ENCODE measurements at regions not wholly inside any gene's neighbourhood (a gene's known extent, or its start where the extent isn't known, plus 50 kb on each side); places are given as distances from the start of the nearest gene placed in this dataset.

DNA sequence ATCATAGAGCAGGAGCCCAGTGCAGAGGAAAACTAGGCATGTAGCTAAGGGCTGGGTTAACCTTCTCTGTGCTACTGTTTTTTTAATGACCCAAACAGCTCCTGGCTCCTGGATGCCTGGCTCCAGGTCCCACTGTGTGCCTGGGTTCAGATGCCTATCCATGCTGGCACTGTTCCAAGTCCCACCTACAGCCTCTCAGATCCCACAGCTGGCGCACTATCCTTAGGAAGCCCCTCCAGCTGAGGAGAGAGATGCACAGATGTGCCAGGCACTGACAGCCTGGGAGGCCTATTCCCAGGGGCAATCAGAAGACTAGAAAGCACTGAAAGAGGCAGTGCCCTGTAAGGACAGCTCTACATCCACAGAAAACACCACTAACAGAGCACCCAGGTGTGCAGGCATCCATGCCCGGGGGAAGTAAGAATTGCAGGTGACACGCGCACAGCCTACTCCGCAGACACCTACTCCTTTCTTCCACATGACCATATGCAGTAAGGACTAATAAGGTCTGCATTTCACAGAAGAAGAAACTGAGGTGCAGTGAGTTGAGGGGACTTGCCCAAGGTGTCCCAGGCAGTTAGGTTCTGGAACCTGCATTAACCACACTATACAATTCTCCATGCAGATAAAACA, 51.2 kb downstream of the PITPNM2 start:
- no peak overlapping the region for H3K27ac ChIP-seq (ENCODE audit: low read depth, low read length)
- H3K9ac ChIP-seq (ENCODE audit: low read length) = no peak overlapping the region
- no TSS peak for BruUV-seq (replicated peaks)
- no peak for DNase-seq (ENCODE audit: low read depth, low spot score)
- H3K79me2 ChIP-seq (ENCODE audit: insufficient read depth, low read length) = no peaks in the 10 kb centered on the region
- no peaks in the 10 kb centered on the region for H3K27me3 ChIP-seq (ENCODE audit: insufficient read depth, low read length)
- H3K4me1 ChIP-seq (ENCODE audit: control insufficient read depth in 1 of 2, insufficient read depth in 2 of 2, low read length in 2 of 2) = peaks cover 12 to 26% of the 10 kb centered on the region in 2 experiments
- no peaks in the 10 kb centered on the region for H3K9me3 ChIP-seq (ENCODE audit: control insufficient read depth in 1 of 2, insufficient read depth in 1 of 2, low read depth in 1 of 2, low read length in 2 of 2)
- H2AFZ ChIP-seq (ENCODE audit: low read depth, low read length, poor library complexity, severe bottlenecking) = no peak overlapping the region
- no peak overlapping the region for H3K4me3 ChIP-seq (replicated peaks in 1 of 2; ENCODE audit: low read depth in 1 of 2, low read length in 2 of 2)
- no peaks in the 10 kb centered on the region for H3K9me2 ChIP-seq (ENCODE audit: insufficient read depth)
- no peaks in the 10 kb centered on the region for H3K36me3 ChIP-seq (ENCODE audit: control insufficient read depth in 1 of 2, insufficient read depth in 2 of 2, low read length in 2 of 2)
- intact Hi-C loops (cut with micrococcal nuclease) = no loop called here
- RAD21 ChIA-PET (ENCODE audit: low non-redundant PET in 1 of 2, low total read pairs in 2 of 2, uncharacterized antibody in 2 of 2, unreplicated experiment in 2 of 2) = no interaction called here
- ATAC-seq = no peak
- H3K4me2 ChIP-seq (ENCODE audit: low read length) = no peak overlapping the region
- TF ChIP-seq POLR2A (IDR thresholded peaks at IDR 0.05; ENCODE audit: borderline replicate concordance, extremely low read depth, insufficient read depth, insufficient read length) = no peak
- no peak for TF ChIP-seq SIN3A (IDR thresholded peaks at IDR 0.05; ENCODE audit: low read depth)
- no peak for TF ChIP-seq ELF1 (IDR thresholded peaks at IDR 0.05; ENCODE audit: borderline replicate concordance, low read depth)
- no peak for TF ChIP-seq RAD21 (IDR thresholded peaks at IDR 0.05; ENCODE audit: low read depth)
- TF ChIP-seq EZH2phosphoT487 (IDR thresholded peaks at IDR 0.05; ENCODE audit: borderline replicate concordance) = no peak
- TF ChIP-seq, protein P1, sequence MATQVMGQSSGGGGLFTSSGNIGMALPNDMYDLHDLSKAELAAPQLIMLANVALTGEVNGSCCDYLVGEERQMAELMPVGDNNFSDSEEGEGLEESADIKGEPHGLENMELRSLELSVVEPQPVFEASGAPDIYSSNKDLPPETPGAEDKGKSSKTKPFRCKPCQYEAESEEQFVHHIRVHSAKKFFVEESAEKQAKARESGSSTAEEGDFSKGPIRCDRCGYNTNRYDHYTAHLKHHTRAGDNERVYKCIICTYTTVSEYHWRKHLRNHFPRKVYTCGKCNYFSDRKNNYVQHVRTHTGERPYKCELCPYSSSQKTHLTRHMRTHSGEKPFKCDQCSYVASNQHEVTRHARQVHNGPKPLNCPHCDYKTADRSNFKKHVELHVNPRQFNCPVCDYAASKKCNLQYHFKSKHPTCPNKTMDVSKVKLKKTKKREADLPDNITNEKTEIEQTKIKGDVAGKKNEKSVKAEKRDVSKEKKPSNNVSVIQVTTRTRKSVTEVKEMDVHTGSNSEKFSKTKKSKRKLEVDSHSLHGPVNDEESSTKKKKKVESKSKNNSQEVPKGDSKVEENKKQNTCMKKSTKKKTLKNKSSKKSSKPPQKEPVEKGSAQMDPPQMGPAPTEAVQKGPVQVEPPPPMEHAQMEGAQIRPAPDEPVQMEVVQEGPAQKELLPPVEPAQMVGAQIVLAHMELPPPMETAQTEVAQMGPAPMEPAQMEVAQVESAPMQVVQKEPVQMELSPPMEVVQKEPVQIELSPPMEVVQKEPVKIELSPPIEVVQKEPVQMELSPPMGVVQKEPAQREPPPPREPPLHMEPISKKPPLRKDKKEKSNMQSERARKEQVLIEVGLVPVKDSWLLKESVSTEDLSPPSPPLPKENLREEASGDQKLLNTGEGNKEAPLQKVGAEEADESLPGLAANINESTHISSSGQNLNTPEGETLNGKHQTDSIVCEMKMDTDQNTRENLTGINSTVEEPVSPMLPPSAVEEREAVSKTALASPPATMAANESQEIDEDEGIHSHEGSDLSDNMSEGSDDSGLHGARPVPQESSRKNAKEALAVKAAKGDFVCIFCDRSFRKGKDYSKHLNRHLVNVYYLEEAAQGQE (IDR thresholded peaks at IDR 0.05; ENCODE audit: low read depth) = no peak
- no peak for TF ChIP-seq YY1 (IDR thresholded peaks at IDR 0.05; ENCODE audit: extremely low read depth, insufficient replicate concordance, low read depth, low read length)
- TF ChIP-seq SRF (IDR thresholded peaks at IDR 0.05; ENCODE audit: low read depth) = no peak
- CTCF ChIA-PET = no interaction called here
- POLR2A ChIA-PET = no interaction called here
- no peaks in the 10 kb centered on the region for H4K20me1 ChIP-seq (ENCODE audit: insufficient read depth)

Measured in HCT116 (cell line).